Stimulated activated CD4-positive, alpha-beta T cell treated with anti-CD3 and anti-CD28 coated beads, TNF-alpha, amount 100 ng/mL, for 4 hours (primary cell): ENCODE measurements at regions not wholly inside any gene's neighbourhood (a gene's known extent, or its start where the extent isn't known, plus 50 kb on each side); places are given as distances from the start of the nearest gene placed in this dataset.
"Not testable (repeated sequence)": the region's sequence is repeated elsewhere in the genome, so short reads cannot be mapped to it uniquely, and the experiment has no call there.

Experiments used
- DNase-seq, 3 experiments: peaks; one replicate each; pipeline ENCODE4 v3.0.0-alpha.2; 2020; ENCODE audit warnings: low read depth in 3 of 3

GRCh38 chr20:22690616-22691179 is 106.3 kb upstream of the FOXA2 start:
- DNase-seq: no peak

GRCh38 chr20:22691369-22692118 is 107.2 kb upstream of the FOXA2 start:
- DNase-seq: peak in 2 of 3 experiments; percentile 3 to 12

- DNase-seq: no peak
These were observed 107.7 kb upstream of the FOXA2 start for GRCh38 chr20:22692119-22692475.

- DNase-seq: not testable (repeated sequence)
These were observed 108.2 kb upstream of the FOXA2 start for GRCh38 chr20:22692620-22693019.

DNA sequence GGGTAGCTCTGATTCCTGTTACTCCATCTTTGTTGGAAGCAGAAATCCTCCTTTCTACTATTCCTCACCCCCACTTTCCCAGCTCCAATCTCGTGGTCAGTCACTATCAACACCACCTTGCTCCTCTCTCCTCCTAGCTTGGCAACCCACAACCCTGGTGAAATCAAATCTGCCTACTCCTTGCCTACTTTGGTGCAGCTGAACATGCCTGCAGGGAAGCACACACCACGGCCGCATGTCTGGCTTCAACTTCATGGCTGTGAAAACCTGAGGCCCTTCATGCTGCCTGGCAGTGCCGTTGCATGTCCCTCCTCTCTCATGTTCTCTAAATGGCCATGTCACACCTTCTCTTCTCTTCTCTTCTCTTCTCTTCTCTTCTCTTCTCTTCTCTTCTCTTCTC is 112.4 kb upstream of the FOXA2 start:
- DNase-seq: no peak

- no peak for DNase-seq
These were observed 114.0 kb upstream of the FOXA2 start for GRCh38 chr20:22698259-22698842.

DNA sequence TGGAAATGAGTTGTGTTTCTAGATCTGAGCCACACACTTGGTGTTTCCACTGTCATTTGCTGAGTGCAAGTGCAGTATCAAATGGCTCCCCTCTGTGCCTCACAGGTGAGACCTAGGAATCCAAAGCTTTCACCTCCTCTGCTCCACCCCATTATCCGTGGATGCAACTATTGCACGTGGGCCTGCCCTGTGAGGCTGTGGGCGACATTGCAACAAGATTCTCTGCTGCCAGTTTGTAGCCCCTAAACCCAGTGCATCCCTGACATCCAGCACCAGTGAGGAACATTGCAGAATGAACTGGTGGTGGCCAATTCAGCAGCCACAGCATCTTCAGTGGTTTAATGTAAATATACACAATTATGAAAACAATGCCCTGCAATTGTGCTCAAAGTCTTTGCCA is 115.0 kb upstream of the FOXA2 start:
- DNase-seq: no peak

DNA sequence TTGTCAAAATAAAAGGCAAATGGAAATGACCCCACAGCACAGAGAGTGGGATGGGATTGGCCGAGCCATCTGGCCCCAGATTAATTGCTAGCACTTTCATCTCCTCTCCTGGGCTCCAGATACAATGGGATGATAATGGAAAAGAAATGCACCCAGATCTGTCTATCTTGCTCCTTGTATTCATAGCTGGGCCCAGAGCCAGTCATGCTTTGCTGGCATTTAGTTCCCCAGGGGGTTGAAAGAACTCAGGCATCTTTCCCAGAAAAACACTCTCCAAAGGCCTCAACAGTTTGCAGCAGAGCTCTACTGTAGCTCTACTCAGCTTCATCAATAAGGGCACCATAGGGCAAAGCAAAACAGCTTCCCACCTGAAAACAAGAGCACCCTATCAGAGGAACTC is 116.0 kb upstream of the FOXA2 start:
- DNase-seq: no peak

DNA sequence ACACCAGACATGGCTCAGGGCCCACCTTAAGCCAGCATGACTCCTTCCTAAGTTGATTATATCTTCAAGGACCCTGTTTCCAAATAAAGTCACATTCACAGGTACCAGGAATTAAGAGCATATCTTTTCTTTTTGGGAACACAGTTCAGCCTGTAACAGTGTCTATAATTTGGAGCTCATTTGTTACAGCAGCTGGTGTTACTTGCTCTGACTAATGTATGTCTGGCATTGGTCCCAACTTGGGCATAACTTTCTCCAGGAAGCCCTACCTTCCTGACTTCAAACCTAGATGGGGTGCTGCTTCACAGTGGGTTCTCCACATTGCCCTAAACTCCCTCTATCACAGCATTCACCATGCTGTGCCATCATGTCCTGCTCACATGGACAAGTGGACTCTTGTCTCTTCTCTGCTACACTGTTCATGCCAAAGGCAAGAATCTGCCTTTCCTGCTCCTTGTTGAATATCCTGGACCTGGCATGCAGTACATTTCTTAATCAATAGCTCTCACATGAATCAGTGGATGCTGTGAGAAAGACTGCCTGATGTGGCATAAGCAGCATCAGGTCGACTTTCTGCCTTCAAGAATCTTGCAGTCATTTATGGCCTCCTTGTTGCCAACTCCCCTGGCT is 117.4 kb upstream of the FOXA2 start:
- no peak for DNase-seq

- no peak for DNase-seq
These were observed 119.5 kb upstream of the FOXA2 start for GRCh38 chr20:22703843-22704242.

- DNase-seq: no peak
These were observed 127.8 kb upstream of the FOXA2 start for GRCh38 chr20:22711971-22712755.

DNA sequence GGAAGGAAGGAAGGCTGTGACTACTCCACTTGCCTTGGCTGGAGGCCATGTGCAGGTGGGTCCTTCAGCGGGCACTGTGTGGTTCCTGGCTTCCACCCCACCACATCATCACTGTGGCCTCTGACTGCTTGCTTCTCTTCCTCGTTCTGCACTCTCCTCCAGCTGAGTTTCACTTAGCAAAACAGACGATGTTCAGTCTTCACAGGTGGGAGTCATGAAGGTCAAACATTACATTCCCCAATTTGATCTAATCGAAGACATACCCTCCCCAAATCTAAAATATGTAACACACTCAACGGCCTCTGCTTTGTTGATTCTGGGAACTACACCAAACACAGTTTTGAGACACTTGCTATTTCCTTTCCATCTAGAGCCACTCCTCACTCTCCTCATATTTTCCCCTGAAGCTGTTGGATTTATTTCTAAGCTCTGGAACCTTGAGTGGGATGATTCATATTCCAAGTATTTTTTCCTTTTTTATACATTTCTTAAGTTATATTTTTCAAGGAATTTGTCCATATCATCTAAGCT is 132.5 kb upstream of the FOXA2 start:
- DNase-seq: no peak

DNA sequence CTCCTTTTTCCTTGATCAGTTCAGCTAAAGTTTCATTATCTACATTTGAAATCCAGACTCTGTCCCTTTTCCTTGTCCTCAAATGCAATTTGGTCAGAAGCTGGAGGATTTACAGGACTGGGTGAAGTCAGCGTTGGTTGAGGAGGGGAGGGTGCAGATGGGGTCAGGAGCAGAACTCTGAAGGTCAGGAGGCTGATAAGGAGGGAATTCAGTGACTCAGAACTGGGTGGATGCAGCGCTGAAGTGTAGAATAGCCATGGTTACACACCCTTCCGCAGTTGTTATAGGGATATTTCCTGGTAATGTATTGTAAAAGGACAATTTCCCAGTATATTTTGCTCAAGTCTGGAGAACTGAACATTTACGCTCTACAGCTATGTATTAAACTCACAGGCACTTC is 133.1 kb upstream of the FOXA2 start:
- DNase-seq: no peak

GRCh38 chr20:22719167-22719591 is 134.8 kb upstream of the FOXA2 start:
- no peak for DNase-seq

DNA sequence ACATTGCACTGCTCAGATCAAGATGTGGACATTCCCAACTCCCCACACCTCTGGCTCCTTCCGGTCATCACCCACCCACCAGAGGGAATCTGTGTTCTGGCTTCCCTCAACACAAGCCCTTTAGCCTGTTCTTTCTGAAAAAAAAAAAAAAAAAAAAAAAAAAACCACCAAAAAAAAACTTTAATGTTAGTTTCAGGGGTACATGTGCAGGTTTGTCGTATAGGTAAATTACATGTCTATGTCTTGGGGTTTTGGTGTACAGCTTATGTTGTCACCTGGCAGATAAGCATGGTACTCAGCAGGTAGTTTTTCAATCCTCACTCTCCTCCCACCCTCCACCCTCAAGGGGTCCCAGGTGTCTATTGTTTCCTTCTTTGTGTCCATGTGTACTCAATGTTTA is 135.8 kb upstream of the FOXA2 start:
- no peak for DNase-seq

DNA sequence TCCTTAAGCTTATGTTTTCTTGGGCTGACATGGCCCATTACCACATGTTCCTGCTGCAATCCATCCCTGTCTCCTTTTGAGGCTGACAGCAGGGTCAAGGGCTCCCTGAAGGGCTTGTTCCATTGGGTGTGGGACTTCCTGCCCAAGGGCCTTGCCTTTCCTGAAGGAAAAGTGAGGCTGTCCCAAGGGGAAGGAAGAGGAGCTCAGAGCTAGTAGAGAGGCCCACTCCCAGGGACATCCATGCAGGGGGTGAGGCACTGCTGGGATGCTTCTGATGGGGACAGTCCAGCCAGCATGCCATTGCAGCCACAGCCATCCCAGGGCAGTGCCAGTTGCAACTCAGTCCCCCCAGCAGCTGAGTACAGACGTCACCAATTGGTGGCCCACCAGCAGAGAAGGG is 138.4 kb upstream of the FOXA2 start:
- DNase-seq: no peak

DNA sequence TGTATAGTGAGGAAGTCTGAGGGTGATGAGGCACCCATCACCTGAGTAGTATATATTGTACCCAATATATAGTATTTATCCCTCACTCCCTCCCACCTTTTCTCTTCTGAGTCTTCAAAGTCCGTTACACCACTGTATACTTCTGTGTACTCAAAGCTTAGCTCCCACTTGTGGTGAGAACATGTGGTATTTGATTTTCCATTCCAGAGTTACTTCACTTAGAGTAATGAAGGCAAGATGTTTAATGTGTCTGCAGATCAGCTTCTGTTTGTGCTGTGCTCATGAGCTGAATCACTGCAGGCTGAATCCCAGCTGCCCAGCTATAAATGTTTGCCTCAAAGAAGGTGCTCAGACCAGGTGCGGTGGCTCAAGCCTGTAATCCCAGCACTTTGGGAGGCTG is 139.3 kb upstream of the FOXA2 start:
- no peak for DNase-seq

GRCh38 chr20:22728146-22728745 is 143.9 kb upstream of the FOXA2 start:
- DNase-seq: no peak

DNA sequence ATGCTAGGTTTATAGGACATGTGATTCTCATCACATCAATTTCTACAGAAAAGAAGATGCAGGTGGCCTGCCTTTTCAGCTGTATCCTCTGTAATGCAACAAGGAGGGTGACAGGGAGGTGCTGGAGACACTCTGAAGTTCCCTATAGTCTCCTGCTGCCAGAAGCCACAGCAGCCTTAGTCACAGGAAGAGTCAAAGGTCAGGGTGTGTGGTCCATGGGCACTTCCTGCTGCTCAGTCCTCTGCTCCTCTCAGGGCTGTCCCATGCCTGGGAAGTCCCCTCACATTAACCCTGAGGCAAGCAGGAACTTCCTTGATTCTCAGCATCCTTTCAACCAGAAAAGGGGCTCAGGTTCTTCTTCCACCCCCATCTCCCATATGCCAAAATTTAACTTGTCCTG is 144.8 kb upstream of the FOXA2 start:
- DNase-seq: no peak

DNA sequence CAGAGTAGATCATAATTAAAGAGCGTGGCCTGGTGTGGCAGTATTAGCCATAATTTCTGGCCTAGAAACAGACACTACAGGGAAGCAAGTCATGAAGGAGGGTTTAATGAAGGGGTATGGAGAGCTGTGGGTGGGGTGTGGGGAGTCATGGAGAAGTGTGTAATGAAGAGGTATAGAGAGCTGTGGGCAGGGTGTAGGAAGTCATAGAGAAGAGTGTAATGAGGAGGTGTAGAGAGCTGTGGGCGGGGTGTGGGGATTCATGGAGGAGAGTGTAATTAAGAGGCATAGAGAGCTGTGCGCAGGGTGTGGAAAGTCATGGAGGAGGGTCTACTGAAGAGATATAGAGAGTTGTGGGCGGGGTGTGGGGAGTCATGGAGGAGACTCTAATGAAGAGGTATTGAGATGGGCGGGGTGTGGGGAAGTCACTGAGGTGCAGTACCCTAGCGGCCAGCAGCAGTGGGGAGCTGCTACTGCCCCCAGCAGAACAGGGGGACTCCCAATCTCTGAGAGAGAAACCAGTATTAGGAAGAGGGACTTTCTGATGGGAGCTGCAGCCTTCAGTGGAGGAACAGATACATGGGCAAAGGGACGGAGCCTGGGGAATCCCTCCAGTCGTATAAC is 145.4 kb upstream of the FOXA2 start:
- no peak for DNase-seq

GRCh38 chr20:22732751-22733150 is 148.4 kb upstream of the FOXA2 start:
- no peak for DNase-seq
